ENCODE measurements at regions not wholly inside any gene's neighbourhood (a gene's known extent, or its start where the extent isn't known, plus 50 kb on each side); places are given as distances from the start of the nearest gene placed in this dataset.
"Not testable (repeated sequence)": the region's sequence is repeated elsewhere in the genome, so short reads cannot be mapped to it uniquely, and the experiment has no call there.

DNA sequence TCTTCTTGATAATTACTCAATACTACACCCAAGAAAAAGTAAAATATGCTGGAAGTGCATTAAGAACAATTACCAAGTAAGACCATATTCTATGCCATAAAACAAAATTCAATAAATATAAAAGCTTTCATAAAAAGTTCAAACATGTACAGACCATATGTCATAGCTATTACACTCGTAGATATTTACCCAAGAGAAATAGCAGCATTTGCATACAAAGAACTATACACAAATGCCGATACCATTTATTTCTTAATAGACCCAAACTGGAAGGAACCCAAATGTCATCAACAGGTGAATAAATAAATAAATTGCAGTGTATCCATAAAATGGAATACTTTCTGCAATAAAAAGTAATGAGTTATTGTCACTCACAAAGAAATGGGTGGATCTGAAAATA is 78.3 kb upstream of the SLC16A7 start:
- no peak for DNase-seq (ENCODE audit: low read depth in 3 of 3, low spot score in 2 of 3)

DNA sequence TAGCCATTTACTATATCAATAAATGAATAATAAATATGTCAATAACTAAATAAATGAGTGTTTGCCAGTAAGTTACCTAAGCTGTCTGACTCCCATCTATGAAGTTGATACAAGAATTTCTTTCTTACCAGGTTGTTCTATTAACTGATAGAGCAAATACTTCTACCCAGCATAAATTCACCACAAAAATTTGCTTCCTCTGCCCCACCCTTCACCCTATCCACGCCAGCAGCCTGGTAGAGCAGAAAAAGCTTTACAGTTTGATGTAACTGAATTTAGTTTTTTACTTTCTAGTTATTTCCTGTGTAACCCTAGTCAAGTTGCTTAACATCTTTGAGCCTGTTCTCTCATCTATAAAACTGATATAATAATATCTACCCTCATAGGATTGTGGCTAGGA is 94.9 kb upstream of the SLC16A7 start:
- DNase-seq (ENCODE audit: low read depth in 3 of 3, low spot score in 2 of 3), result no peak

DNA sequence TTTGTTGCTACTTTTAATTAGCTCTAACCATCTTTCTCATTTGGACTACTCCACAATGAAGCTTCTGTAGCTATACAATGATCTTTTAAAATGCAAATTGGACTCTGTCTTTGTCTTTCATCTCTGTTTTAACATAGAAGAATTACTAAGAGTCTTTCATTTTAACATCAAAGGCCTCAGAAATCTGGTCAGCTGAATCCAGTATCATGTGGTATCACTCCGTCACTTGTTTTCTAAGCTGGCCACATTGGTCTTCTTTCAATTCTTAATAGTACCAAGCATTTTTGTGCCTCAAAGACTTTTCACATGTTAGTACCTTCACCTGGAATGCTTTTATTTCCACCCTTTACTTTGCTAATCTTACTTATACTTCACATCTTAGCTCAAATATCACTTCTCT is 95.5 kb upstream of the SLC16A7 start:
- DNase-seq (ENCODE audit: low read depth in 3 of 3, low spot score in 2 of 3), result no peak

DNA sequence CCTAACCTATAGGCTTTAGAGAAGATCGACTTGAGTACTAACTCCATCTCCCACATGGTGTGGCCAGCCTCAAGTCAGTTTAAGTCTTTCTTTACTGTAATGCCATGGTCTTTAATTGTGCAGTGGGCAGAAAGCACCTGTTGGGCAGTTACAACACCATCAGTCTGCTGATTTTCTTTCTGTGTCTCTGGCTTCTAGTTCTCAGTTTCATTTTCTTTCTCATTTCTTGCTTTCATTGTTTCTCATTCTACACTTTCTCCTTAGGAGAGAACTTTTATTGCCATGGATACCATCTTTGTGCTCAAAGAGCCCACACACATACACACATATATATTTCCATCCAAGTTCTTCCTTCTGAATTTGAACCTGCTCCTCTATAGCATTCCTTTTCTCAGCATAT is 96.1 kb upstream of the SLC16A7 start:
- no peak for DNase-seq (ENCODE audit: low read depth in 3 of 3, low spot score in 2 of 3)

DNA sequence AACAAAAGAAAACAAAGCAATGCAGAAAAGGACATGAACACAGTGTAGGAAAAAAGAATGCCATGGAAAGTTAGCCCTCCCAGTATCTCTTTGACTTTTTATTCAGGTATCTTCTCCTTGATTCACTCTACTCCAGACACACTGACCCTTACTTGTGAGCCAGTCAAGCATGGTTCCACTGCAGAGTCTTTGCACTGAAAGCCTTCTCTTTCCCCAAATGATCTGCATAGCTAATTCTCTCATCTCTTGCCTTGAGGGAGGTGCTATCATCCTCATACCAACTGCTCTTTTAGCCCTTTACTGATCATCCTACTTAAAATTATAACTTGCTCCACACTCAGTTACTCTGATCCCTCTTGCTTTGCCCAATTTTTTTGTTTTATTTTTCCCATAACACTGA is 101.2 kb upstream of the SLC16A7 start:
- no peak for DNase-seq (ENCODE audit: low read depth in 3 of 3, low spot score in 2 of 3)

DNA sequence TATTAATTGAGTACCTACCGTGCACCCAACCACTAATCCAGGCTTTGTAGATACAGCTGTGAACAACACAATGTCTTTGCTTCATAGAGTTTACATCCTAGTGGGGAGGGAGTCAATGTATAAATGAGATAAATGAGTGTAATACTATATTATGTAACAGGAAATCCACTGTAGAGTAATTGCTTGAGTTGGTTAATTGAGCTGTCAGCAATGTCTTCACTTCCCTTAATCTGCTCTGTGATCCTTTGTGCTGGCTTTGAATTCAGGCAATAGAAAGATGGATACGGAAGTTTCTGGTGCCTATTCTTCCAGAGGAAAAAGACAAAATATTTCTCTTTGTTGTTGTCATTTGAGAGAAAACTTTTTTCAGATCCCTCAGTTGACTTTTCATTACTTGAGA is 104.0 kb upstream of the SLC16A7 start:
- DNase-seq (ENCODE audit: low read depth in 3 of 3, low spot score in 2 of 3), result no peak

DNA sequence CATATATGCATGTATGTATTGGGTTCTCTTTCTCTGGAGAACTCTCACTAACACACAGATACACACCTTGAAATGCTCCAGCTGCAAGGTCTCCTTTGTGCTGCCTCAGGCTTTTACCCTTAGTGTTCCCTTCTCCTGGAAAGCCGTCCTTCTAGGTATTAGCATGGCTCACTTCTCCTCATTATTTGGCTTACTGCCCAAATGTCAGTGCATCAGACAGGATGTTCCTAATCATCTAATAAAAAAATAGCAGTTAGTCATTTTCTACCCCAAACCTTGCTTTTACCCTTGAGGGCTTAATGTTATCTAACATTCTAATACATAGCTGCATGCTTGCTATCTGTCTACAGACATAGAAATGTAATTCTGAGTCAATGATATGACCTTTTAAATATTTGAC is 109.0 kb upstream of the SLC16A7 start:
- no peak for DNase-seq (ENCODE audit: low read depth in 3 of 3, low spot score in 2 of 3)

DNA sequence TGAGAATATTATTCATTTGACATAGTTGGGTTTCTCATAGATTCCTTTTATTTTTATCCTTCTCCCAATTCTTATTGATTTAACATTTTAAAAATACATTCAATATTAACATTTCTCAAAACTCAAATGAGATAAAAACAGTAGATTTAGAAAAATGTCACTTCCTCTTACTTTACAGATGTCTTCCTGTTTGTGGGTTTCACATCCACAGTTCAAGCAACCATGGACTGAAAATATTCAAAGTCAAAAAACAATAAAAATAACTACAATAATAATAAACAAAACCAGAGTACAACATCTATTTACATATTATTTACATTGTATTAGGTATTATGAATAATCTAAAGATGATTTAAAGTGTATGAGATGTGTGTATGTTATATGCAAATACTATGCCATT is 111.3 kb upstream of the SLC16A7 start:
- no peak for DNase-seq (ENCODE audit: low read depth in 3 of 3, low spot score in 2 of 3)

DNA sequence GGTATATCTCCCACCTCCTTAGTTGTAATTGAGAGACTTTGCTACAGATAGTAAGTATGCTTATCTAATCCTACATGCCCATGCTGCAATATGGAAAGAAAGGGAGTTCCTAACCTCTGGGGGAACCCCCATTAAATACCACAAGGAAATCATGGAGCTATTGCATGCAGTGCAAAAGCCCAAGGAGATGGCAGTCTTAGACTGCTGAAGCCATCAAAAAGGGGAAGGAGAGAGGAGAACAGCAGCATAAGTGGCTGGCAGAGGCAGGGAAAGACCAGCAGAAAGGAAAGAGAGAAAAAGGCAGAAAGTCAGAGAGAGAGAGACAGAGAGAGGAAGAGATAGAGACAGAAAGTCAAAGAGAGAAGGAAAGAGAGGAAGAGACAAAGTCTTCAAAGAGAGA is 121.6 kb upstream of the SLC16A7 start:
- DNase-seq (ENCODE audit: low read depth in 3 of 3, low spot score in 2 of 3), result not testable (repeated sequence)

DNA sequence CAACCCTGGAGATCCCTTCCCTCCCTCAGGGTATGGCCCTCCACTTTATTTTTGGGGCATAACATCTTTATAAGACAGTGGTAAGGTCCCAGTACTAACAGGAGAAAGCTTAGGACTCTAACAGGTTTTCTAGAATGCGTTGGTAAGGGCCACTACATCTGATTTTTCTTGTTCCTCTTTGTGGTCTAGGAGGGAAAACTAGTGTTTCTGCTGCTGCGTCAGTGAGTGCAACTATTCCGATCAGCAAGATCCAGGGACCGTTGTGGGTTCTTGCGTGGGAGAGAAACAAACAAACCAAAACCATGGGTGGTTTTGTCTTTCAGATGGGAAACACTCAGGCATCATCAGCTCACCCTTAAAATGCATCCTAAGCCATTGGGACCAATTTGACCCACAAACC is 123.6 kb upstream of the SLC16A7 start:
- DNase-seq (ENCODE audit: low read depth in 3 of 3, low spot score in 2 of 3), result no peak

DNA sequence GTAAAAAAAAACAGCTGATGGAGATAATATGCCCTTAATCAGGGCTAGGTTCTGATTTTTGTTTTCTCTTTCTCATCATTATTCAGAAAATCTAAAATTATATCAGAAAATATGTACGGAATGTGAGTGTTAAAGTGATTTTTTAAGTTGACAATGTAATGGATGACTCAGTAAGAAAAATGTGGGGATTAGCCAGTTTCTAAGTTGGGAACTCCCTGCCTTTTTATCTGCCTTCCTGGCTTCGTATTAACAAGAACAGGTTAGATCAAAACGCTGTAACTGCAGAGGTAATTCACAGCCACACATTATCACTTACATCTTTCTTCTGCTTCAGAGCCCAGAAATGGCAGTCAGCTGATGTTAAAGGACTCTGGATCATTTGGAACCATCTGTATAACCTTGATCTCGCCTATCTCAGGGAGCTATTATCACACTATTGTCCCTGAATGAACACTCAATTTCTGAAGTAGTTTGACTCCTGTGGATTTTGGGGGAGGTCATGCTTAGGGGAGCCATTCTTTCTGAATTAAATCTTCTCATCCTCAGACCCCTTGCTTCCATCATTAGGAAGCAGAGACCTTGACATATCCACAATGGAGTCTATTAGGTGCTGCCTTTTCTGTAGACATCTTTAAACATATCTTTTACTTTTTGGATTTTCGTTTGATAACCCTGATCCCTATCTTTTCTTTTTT is 135.7 kb upstream of the SLC16A7 start:
- no peak for DNase-seq (ENCODE audit: low read depth in 3 of 3, low spot score in 2 of 3)

DNA sequence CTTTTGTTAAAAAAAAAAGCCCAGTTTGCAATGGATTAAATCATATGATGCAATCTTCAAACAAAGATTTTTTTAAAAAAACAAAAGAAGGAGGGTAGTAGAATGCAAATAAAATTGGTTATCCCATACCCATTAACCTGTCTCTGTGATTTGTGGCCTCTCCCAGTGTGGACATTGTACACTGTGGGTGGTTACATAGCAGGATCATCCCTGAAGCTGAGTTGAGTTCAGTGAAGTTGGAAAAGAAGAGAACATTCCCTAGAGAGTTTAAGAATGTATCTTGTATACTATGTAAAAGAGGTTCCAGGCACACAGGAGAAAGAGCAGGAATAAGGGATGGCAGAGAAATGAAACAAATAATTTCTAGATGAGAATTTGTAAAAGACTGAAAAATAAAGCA is 142.4 kb upstream of the SLC16A7 start:
- DNase-seq (ENCODE audit: low read depth in 3 of 3, low spot score in 2 of 3), result no peak

DNA sequence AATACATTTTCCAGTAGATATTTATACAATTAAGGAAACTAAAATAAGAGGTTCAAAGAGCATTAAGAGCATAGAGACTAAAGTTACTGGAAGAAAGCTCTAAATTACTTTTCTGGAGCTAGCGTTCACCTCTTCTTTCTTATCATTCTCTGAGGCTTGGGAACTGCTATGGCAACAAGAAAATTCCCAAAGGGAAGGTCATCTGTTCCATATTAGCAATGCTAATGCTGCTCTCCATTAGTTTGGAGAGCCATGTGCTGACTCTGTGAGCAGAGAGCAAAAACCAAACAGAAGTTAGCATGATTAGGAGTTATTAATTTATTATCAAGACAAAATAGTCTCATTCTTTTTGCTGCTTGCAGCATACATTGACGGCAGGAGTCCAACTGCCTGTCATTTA is 143.1 kb upstream of the SLC16A7 start:
- DNase-seq (ENCODE audit: low read depth in 3 of 3, low spot score in 2 of 3), result no peak

DNA sequence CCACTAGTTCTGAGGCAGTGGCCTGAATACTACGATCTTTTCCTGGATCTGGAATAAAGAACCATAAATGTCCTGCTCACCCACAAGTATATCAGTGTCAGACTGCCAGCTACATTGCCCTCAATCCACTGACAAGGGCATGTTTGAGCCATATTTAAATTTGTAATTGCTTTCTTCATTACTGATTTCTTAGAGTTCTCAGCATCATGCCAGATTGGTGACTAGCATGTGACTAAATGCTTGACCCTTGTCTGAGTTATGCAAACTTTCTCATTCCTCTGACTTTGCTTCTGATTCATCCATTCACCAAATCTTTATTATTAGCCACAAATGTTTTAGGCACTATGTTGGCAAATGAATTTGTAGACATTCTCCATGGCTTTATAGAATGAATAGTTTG is 143.6 kb upstream of the SLC16A7 start:
- no peak for DNase-seq (ENCODE audit: low read depth in 3 of 3, low spot score in 2 of 3)

DNA sequence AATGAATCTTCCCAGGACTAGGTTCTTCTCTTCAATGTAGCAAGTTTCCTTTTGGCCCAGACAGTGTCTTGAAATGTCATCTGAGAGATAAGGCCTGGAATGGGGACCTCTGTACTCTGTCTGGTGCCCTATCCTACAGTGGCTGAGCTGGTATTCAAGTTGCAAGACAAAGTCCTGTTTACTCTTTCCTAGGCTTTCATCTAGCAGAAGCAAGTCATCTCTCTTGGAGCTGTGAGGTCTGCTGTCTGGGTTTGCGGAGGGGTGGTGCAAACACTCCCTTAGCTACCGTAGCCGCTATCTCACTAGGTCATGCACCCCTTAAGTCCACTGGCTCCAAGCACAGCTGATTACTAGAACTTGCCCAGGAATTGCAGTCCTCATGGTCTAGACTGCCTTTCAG is 149.7 kb upstream of the SLC16A7 start:
- DNase-seq (ENCODE audit: low read depth in 3 of 3, low spot score in 2 of 3), result no peak

DNA sequence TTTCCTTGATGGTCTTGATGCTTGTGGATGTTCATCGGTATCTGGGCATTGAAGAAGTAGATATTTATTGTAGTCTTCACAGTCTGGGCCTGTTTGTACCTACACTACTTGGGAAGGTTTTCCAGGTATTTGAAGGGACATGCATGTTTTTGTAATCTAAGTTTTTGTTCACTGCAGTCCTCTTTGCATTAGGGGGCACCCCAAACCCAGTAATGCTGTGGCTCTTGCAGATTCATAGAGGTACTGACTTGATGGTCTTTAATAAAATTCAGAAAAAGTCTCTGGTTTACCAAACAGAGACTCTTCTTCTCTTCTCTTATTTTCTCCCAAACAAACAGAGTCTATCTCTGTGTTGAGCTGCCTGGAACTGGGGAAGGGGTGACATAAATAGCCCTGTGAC is 150.9 kb upstream of the SLC16A7 start:
- no peak for DNase-seq (ENCODE audit: low read depth in 3 of 3, low spot score in 2 of 3)

DNA sequence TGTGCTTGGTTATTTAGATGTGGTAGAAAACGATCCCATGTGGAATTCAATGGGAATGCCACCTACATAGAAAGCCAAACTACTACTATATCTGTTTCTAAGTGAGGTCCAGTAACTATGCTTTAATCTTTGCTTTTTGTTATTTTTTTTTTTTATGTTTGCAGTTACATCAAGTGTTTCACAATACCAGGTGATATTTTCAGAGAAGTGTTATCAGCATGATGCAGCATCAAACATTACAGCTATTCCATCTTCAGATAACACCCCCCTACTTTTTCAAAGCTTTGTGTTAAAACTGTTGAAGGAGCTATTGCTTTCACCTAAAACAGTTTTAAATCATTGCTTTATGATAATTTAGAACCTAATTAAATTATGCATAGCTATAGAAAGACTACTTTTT is 163.8 kb upstream of the SLC16A7 start:
- no peak for DNase-seq (ENCODE audit: low read depth in 3 of 3, low spot score in 2 of 3)

DNA sequence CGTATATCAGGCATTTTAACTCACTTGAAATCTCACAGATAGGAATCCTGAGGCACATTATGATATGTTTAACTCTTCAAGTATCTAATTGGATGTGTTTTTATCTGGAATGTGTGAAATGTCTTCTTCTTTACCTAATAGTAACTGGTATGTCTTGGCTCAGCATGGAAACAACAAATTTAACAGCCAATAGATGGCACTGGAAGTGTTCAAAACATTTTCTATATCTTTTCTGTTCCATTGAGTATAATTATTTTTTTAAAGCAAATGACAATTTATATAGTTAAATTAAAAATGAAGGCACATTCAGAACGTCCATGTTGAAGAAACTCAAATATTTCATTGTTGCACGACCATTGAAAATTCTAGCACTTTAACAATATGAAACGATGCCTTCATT is 164.6 kb upstream of the SLC16A7 start:
- no peak for DNase-seq (ENCODE audit: low read depth in 3 of 3, low spot score in 2 of 3)

DNA sequence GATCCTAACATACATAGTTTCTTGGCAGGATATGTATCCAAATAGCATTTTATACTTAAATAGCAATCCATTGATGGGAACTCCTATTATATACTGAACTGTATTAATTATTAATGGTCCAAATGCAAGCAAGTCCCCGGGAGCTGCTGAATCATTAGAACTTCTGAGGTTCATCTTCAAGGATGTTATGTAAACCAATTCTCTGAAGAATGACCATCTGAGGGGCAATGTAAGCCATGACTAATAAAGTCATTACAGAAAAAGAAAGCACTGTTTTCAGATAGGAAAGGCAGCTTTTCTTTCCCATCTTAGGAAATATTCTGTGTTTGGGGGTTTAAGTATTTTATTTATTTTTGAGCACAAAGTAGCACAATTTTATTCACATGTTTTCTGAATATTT is 166.1 kb upstream of the SLC16A7 start:
- no peak for DNase-seq (ENCODE audit: low read depth in 3 of 3, low spot score in 2 of 3)

DNA sequence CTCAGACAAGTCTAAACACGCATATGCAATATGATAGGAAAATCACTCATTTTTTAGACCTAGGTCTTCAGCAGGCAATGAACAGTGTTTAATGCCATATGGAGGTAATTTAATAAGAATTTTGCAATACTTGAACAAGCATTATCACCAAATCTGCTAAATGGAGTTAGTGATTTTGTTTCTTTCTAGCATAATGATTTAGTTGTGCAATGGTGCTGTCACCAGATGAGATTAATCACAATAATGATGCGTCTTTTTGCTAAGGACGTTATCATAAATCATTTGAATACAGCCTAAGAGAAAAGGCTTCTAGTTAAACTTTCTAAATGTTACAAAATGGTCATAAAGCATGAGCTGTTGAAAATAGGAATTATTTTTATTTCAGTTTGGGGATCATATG is 170.0 kb upstream of the SLC16A7 start:
- no peak for DNase-seq (ENCODE audit: low read depth in 3 of 3, low spot score in 2 of 3)

DNA sequence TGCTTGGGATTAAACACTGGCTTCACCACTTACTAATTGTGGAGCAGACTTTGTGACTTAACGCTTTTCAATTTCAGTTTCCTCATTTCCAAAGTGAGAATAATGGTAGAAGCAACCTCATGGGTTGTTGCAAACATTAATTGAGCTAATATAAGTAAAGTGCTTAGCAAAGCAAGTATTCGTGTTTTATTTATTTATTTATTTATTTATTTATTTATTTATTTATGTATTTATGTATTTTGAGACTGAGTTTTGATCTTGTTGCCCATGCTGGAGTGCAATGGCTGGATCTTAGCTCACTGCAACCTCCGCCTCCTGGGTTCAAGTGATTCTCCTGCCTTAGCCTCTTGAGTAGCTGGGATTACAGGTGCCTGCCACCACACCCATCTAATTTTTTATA is 171.2 kb upstream of the SLC16A7 start:
- not testable (repeated sequence) for DNase-seq (ENCODE audit: low read depth in 3 of 3, low spot score in 2 of 3)

DNA sequence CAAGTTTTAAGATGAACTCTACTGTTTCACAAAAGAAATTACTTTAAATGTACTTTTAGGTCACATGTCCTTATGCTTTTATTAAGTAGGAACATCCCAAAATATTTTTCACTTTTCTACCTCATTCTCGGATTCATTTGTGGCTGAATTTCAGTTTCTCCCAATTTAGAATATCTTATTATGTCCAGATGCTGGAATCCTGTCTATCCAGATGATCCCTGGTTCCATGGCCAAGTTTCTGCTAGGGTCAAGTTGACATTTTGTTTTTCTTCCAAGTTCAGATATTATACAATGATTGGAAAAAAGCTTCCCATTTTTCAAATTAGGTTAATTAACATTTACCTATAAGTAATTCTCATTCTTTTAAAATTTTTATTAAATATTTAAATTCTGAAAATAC is 181.8 kb upstream of the SLC16A7 start:
- DNase-seq (ENCODE audit: low read depth in 3 of 3, low spot score in 2 of 3), result no peak

DNA sequence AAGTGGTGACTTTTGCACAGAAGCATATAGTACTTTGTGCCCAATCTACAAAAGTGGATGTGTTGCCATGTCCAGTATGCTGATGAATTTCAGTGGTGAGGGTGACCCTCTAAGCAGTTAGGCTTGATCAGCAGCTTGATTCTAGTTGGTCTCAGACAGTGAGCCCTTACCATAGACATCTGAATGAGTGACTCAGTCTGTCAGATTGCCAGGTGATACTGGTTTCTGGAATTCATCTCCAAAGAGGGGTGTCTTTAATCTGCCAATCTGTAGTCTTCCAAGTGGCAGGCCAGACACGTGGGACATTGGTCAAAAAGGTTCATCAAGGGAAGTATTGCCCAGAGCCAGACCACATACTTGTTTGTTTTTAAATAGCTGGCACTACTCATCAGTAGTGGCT is 187.4 kb upstream of the SLC16A7 start:
- no peak for DNase-seq (ENCODE audit: low read depth in 3 of 3, low spot score in 2 of 3)

All from right renal cortex interstitium (tissue), 3 donors.